Astrocyte of the cerebellum (primary cell): ENCODE measurements at regions not wholly inside any gene's neighbourhood (a gene's known extent, or its start where the extent isn't known, plus 50 kb on each side); places are given as distances from the start of the nearest gene placed in this dataset.
"Not testable (repeated sequence)": the region's sequence is repeated elsewhere in the genome, so short reads cannot be mapped to it uniquely, and the experiment has no call there.

ENCODE experiments used
- DNase-seq: peaks from one replicate; pipeline ENCODE4 v3.0.0-alpha.2; 2011; ENCODE audit warnings: low read depth
- H3K4me3 ChIP-seq: 2 replicates; pipeline ENCODE4 v1.5.1; 2011; ENCODE audit warnings: mild to moderate bottlenecking, low read depth, low read length, moderate library complexity
- in situ Hi-C: cut with HindIII; loops from 2 replicates; pipeline ENCODE4 v1.10.0; 2017; ENCODE audit warnings: low sequenced_read_pairs
- TF ChIP-seq, protein P1 (sequence below): IDR thresholded peaks from 2 replicates; pipeline ENCODE4 v1.5.1; 2012; ENCODE audit warnings: low read length, low read depth, moderate library complexity, mild to moderate bottlenecking; ENCODE audit errors: missing control alignments

DNA sequence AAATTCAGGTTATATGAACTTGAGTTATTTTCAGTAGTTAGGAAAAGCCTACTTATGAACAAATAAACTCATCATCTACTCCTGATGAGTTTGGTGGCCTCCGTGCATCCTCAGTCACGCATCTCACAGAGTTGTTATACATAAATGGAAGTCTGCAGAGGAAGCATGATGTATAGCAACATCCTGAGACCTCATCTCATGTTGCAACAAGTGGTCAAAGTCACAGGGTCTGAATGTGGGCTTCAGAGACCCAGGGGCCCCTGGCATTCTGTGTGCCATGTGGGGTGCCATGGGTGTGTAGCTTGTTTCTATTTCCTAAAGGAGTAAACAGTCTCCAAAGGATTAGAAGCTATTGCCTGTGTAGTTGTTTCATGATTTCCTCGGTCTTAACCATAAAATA, 216.5 kb downstream of the IRX2 start:
- DNase-seq, result no peak
- in situ Hi-C loops, result no loop called here
- no peak overlapping the region for H3K4me3 ChIP-seq
- TF ChIP-seq, protein P1, sequence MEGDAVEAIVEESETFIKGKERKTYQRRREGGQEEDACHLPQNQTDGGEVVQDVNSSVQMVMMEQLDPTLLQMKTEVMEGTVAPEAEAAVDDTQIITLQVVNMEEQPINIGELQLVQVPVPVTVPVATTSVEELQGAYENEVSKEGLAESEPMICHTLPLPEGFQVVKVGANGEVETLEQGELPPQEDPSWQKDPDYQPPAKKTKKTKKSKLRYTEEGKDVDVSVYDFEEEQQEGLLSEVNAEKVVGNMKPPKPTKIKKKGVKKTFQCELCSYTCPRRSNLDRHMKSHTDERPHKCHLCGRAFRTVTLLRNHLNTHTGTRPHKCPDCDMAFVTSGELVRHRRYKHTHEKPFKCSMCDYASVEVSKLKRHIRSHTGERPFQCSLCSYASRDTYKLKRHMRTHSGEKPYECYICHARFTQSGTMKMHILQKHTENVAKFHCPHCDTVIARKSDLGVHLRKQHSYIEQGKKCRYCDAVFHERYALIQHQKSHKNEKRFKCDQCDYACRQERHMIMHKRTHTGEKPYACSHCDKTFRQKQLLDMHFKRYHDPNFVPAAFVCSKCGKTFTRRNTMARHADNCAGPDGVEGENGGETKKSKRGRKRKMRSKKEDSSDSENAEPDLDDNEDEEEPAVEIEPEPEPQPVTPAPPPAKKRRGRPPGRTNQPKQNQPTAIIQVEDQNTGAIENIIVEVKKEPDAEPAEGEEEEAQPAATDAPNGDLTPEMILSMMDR, result no peak

DNA sequence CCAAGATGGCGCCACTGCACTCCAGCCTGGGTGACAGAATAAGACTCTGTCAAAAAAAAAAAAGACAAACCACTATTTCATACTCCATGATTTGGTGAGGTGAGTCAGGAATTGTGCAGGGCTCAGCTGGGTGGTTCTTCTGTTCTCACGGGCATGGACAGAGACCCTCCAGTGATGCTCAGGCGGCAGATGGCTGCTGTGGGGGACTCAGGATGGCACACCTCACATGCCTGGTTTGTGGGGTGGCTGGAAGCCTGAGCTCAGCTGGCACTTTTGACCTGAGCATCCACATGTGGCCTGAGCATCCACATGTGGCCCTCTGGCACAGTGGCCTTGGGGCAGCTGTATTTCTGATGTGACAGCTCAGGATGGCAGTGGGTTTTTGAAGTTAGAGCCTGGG, 217.2 kb downstream of the IRX2 start:
- DNase-seq, result no peak
- H3K4me3 ChIP-seq, result no peak overlapping the region
- TF ChIP-seq, protein P1, result no peak
- in situ Hi-C loops, result no loop called here

DNA sequence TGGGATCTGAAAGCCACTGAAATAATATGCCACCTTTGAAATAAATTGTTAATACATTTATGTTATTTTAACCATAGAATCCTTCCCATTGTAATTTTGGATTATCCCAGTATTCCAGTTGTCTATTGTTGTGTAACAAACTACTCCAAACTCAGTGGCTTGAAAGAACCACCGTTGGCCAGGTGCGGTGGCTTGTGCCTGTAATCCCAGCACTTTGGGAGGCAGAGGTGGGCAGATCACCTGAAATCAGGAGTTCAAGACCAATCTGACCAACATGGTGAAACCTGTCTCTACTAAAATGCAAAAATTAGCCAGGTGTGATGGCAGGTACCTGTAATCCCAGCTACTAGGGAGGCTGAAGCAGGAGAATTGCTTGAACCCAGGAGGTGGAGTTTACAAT, 217.6 kb downstream of the IRX2 start:
- DNase-seq, H3K4me3 ChIP-seq, in situ Hi-C loops: not testable (repeated sequence)

DNA sequence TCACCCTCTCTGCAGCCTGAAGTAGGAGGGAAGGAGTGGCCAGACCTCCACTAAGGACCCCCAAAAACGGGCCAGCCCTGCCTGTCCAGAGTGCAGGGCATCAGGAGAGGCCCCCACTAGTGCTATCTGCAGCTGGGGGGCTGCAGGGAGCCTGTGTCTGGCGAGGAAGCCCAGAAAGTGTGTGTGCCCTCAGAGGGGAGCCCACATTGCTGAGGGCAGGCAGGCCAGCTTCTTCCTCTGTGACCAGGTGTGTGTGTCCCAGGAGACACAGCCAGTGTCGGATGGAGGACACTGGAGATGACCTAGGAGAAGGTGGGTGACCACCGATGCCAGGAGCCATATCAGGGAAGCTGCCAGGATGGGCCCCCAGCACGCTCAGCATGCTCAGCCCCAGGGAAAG, 218.7 kb downstream of the IRX2 start:
- DNase-seq, result no peak

DNA sequence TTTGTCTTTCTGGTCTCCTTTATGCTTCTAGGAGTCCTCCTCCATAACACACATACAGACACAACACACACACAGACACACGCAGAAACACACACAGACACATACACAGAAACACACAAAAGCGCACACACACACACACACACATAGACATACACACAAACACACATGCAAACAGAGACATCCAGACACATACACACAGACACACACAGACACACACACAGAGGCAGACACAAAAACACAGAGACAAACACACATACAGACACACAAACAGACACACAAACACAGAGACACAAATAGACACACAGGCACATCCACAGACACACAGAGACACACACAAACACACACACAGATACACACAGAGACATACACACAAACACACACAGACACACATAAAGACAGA, 220.2 kb downstream of the IRX2 start:
- DNase-seq, result no peak
- in situ Hi-C loops, result no loop called here
- H3K4me3 ChIP-seq, result no peak overlapping the region
- TF ChIP-seq, protein P1, result no peak

More for the DNA sequence above, 218.7 kb downstream of the IRX2 start:
- TF ChIP-seq, protein P1, result no peak
- in situ Hi-C loops, result no loop called here
- H3K4me3 ChIP-seq, result no peak overlapping the region

DNA sequence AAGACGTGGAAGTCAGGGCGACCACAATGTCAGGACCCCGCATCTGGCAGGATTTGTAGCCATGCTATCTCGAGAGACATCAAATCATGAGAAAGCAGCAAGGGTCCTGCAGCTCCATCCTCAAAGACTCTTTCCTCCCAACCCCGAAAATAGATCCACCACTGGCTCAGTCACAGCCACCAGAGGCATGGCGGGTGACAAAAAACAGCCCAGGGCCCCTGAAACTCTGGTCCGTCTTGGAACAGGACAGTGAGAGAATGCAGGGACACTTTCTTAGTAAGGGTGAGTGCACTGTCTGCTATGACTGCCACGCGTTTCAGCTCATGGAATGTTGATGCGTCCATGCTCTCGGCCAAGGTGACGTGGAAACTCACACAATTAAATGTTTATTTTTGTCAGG, 220.9 kb downstream of the IRX2 start:
- H3K4me3 ChIP-seq, result no peak overlapping the region
- in situ Hi-C loops, result no loop called here
- TF ChIP-seq, protein P1, result no peak
- DNase-seq, result no peak

DNA sequence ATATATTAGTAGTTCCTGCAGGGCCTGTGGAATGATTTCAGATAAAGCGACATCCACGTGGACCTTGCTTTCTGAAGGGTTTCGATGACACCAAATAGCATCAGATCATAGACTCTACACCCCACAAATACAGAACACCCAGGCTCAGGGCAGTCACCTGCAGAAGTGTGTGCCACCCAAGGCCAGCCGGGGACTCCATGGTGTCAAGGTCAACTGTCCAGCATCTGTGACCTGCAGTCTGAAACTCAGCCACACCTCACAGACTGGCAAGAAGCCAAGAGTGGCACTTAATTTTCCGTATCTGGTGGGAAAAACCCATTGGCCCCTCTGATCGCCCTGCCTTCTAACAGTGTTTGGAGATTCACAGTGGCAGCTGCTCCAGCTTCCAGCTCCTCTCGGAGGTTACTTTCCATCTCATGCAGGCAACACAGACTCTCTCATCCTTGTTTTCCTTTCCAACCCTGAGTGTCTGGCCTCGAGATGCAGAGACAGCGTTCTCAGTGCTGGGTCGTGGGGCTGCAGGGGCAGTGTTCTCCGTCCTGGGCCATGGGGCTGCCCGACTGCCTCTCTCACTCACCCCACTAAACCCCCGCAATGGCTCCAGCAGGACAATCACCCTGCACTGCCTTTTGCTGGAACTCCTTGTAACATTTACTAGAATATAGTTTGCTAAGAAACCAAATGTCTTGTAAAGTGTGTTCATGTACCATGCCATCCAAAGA, 221.9 kb downstream of the IRX2 start:
- H3K4me3 ChIP-seq, result no peak overlapping the region
- DNase-seq, result no peak
- in situ Hi-C loops, result no loop called here
- TF ChIP-seq, protein P1, result no peak
